Lower lobe of right lung (tissue), 2 donors: ENCODE measurements at regions not wholly inside any gene's neighbourhood (a gene's known extent, or its start where the extent isn't known, plus 50 kb on each side); places are given as distances from the start of the nearest gene placed in this dataset.

Source experiments
- ATAC-seq, 2 donors: fragments of 200-7000 bp; cut with Tn5 transposase; one replicate each; pipeline ENCODE4 v1.9.1; 2020 to 2022; ENCODE audit warnings: mild to moderate bottlenecking in 2 of 2, moderate library complexity in 2 of 2
- DNase-seq: peaks from one replicate; pipeline ENCODE4 v3.0.0-alpha.2; 2020
- H3K27ac ChIP-seq: fragments of 200-600 bp; one replicate; pipeline ENCODE4 v1.8.0; 2022
- H3K27me3 ChIP-seq: fragments of 200-600 bp; one replicate; pipeline ENCODE4 v1.8.0; 2022; ENCODE audit warnings: low read depth
- H3K36me3 ChIP-seq: fragments of 200-600 bp; one replicate; pipeline ENCODE4 v1.8.0; 2022; ENCODE audit warnings: mild to moderate bottlenecking
- H3K4me1 ChIP-seq: fragments of 200-600 bp; one replicate; pipeline ENCODE4 v1.8.0; 2022
- H3K4me3 ChIP-seq: fragments of 200-600 bp; one replicate; pipeline ENCODE4 v1.8.0; 2022; ENCODE audit warnings: mild to moderate bottlenecking
- H3K9me3 ChIP-seq: fragments of 200-600 bp; one replicate; pipeline ENCODE4 v1.8.0; 2022
- intact Hi-C: fragments of 100-400 bp; cut with DNase I; formaldehyde crosslinking; loops from one replicate; pipeline ENCODE4 v1.11.0; 2022
- TF ChIP-seq, protein P1 (sequence below): fragments of 200-600 bp; IDR thresholded peaks from one replicate; pipeline ENCODE4 v1.8.0; 2022; ENCODE audit warnings: antibody characterized with exemption, mild to moderate bottlenecking
- donor health status: DM: no; HTN: yes; CAD: no; lungs with severe emphysema.

GRCh38 chr6:169852504-169853195 lies 101.2 kb downstream of the ERMARD start:
- no peak for DNase-seq
- TF ChIP-seq, protein P1, sequence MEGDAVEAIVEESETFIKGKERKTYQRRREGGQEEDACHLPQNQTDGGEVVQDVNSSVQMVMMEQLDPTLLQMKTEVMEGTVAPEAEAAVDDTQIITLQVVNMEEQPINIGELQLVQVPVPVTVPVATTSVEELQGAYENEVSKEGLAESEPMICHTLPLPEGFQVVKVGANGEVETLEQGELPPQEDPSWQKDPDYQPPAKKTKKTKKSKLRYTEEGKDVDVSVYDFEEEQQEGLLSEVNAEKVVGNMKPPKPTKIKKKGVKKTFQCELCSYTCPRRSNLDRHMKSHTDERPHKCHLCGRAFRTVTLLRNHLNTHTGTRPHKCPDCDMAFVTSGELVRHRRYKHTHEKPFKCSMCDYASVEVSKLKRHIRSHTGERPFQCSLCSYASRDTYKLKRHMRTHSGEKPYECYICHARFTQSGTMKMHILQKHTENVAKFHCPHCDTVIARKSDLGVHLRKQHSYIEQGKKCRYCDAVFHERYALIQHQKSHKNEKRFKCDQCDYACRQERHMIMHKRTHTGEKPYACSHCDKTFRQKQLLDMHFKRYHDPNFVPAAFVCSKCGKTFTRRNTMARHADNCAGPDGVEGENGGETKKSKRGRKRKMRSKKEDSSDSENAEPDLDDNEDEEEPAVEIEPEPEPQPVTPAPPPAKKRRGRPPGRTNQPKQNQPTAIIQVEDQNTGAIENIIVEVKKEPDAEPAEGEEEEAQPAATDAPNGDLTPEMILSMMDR: no peak
- peaks cover 20% of the 10 kb centered on the region for H3K4me1 ChIP-seq
- no peak overlapping the region for H3K4me3 ChIP-seq
- peak overlapping the region; percentile 89 for H3K27ac ChIP-seq
- H3K36me3 ChIP-seq: no peaks in the 10 kb centered on the region
- H3K9me3 ChIP-seq: peaks cover 5% of the 10 kb centered on the region
- ATAC-seq: peak in 1 of 2 donors; percentile 19
- no peaks in the 10 kb centered on the region for H3K27me3 ChIP-seq
- intact Hi-C loops: no loop called here

GRCh38 chr6:169851641-169852503 lies 100.5 kb downstream of the ERMARD start:
- H3K27ac ChIP-seq: peak overlapping the region; percentile 89
- H3K9me3 ChIP-seq: no peaks in the 10 kb centered on the region
- H3K4me1 ChIP-seq: peaks cover 20% of the 10 kb centered on the region
- intact Hi-C loops: no loop called here
- no peaks in the 10 kb centered on the region for H3K27me3 ChIP-seq
- ATAC-seq (peak; percentile 62), DNase-seq (no peak)
- H3K4me3 ChIP-seq: no peak overlapping the region
- TF ChIP-seq, protein P1: no peak
- H3K36me3 ChIP-seq: no peaks in the 10 kb centered on the region

- TF ChIP-seq, protein P1: no peak
- Histone ChIP-seq H3K36me3 (no peaks in the 10 kb centered on the region), H3K4me3 (no peak overlapping the region), H3K27me3 (no peaks in the 10 kb centered on the region), H3K4me1 (peaks cover 20% of the 10 kb centered on the region), H3K27ac (peak overlapping the region; percentile 89), H3K9me3 (no peaks in the 10 kb centered on the region)
- no peak for ATAC-seq
- intact Hi-C loops: no loop called here
- DNase-seq: no peak
Measured at GRCh38 chr6:169850746-169851145, 99.3 kb downstream of the ERMARD start.

DNA sequence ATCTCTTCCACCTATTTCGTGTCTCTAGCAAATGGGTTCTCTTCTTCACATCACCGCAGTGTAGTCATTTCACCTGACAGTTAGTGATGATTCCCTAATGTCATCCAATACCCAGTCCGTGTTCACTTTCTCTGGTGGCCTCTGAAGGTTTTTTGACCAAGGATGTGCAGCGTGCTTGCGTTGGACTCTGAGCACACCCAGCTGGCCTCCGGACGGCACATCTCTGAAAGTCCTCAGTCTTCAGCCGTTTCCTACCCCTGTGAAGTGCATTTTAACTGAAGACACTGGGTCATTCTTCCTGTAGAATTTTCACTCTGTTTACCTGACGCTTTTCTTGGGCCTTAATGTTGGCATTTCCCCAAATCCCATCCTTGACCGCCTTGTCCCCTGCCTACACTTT lies 98.7 kb downstream of the ERMARD start:
- TF ChIP-seq, protein P1: no peak
- H3K36me3 ChIP-seq: no peaks in the 10 kb centered on the region
- H3K4me3 ChIP-seq: no peak overlapping the region
- DNase-seq (no peak), ATAC-seq (no peak)
- no peaks in the 10 kb centered on the region for H3K9me3 ChIP-seq
- H3K27me3 ChIP-seq: no peaks in the 10 kb centered on the region
- intact Hi-C loops: no loop called here
- peaks cover 20% of the 10 kb centered on the region for H3K4me1 ChIP-seq
- H3K27ac ChIP-seq: no peak overlapping the region

GRCh38 chr6:169849396-169849795 lies 98.0 kb downstream of the ERMARD start:
- DNase-seq (no peak), ATAC-seq (no peak)
- H3K4me1 ChIP-seq: peaks cover 20% of the 10 kb centered on the region
- no peak overlapping the region for H3K4me3 ChIP-seq
- intact Hi-C loops: no loop called here
- H3K9me3 ChIP-seq: no peaks in the 10 kb centered on the region
- H3K27me3 ChIP-seq: no peaks in the 10 kb centered on the region
- TF ChIP-seq, protein P1: no peak
- H3K36me3 ChIP-seq: no peaks in the 10 kb centered on the region
- H3K27ac ChIP-seq: no peak overlapping the region
